Stimulated activated CD8-positive, alpha-beta memory T cell treated with anti-CD3 and anti-CD28 coated beads, Interleukin-2, amount 100 ng/mL, for 1 hour (primary cell): ENCODE measurements at regions not wholly inside any gene's neighbourhood (a gene's known extent, or its start where the extent isn't known, plus 50 kb on each side); places are given as distances from the start of the nearest gene placed in this dataset.
A peak's percentile ranks its signal among the peaks of the same experiment; 100 is the strongest.
"Not testable (repeated sequence)": the region's sequence is repeated elsewhere in the genome, so short reads cannot be mapped to it uniquely, and the experiment has no call there.

Source experiments
- DNase-seq, 2 donors: peaks; one replicate each; pipeline ENCODE4 v3.0.0-alpha.2; 2020; ENCODE audit warnings: low read depth in 2 of 2

GRCh38 chr15:70525551-70525950 is 237.8 kb downstream of the UACA start:
- DNase-seq: no peak

GRCh38 chr15:70524470-70524869 is 238.9 kb downstream of the UACA start:
- DNase-seq: no peak

GRCh38 chr15:70523616-70524015 is 239.7 kb downstream of the UACA start:
- DNase-seq: no peak

- DNase-seq: no peak
Observed at GRCh38 chr15:70523192-70523591, 240.2 kb downstream of the UACA start.

GRCh38 chr15:70522323-70522966 is 240.9 kb downstream of the UACA start:
- DNase-seq: no peak

GRCh38 chr15:70521576-70522322 is 241.6 kb downstream of the UACA start:
- DNase-seq: no peak

GRCh38 chr15:70519616-70520015 is 243.7 kb downstream of the UACA start:
- no peak for DNase-seq

GRCh38 chr15:70519004-70519365 is 244.4 kb downstream of the UACA start:
- DNase-seq: no peak

- DNase-seq: no peak
Observed at GRCh38 chr15:70518201-70519003, 245.0 kb downstream of the UACA start.

GRCh38 chr15:70517194-70517590 is 246.2 kb downstream of the UACA start:
- DNase-seq: no peak

- DNase-seq: no peak
Observed at GRCh38 chr15:70516408-70517193, 246.8 kb downstream of the UACA start.

GRCh38 chr15:70514251-70514650 is 249.1 kb downstream of the UACA start:
- DNase-seq: no peak

GRCh38 chr15:70513819-70514218 is 249.5 kb downstream of the UACA start:
- DNase-seq: no peak

GRCh38 chr15:70512772-70513362 is 250.5 kb downstream of the UACA start:
- peak in 1 of 2 donors; percentile 26 for DNase-seq

GRCh38 chr15:70511972-70512587 is 251.3 kb downstream of the UACA start:
- not testable (repeated sequence) for DNase-seq

GRCh38 chr15:70510433-70510832 is 252.9 kb downstream of the UACA start:
- no peak for DNase-seq

GRCh38 chr15:70509731-70510143 is 253.6 kb downstream of the UACA start:
- no peak for DNase-seq

- DNase-seq: no peak
Observed at GRCh38 chr15:70509282-70509662, 254.1 kb downstream of the UACA start.

GRCh38 chr15:70508561-70509281 is 254.6 kb downstream of the UACA start:
- no peak for DNase-seq

GRCh38 chr15:70507772-70508371 is 255.5 kb downstream of the UACA start:
- no peak for DNase-seq
